Keratinocyte (primary cell): ENCODE measurements at regions not wholly inside any gene's neighbourhood (a gene's known extent, or its start where the extent isn't known, plus 50 kb on each side); places are given as distances from the start of the nearest gene placed in this dataset.

ENCODE experiments used
- DNase-seq: peaks from one replicate; pipeline ENCODE4 v3.0.0-alpha.2; 2011; ENCODE audit warnings: low read depth, missing footprints, low spot score
- FAIRE-seq: peaks from 2 replicates; lab custom pipeline; 2011; peaks lifted over from hg19 to GRCh38; lab: Jason Lieb, UNC
- H2AFZ ChIP-seq: 2 replicates; pipeline ENCODE4 v1.6.0; 2012; ENCODE audit warnings: low read length, control low read depth, inconsistent platforms; ENCODE audit not compliant: control insufficient read depth
- H3K27ac ChIP-seq: 2 replicates; pipeline ENCODE4 v1.5.1; 2011; ENCODE audit warnings: low read length; ENCODE audit not compliant: control insufficient read depth, insufficient read depth
- H3K27me3 ChIP-seq: 3 replicates; pipeline ENCODE4 v1.6.0; 2011; ENCODE audit warnings: low read length; ENCODE audit not compliant: control insufficient read depth, insufficient read depth; ENCODE audit errors: extremely low read depth
- H3K36me3 ChIP-seq, 2 experiments: 2 replicates in 1 of 2; 3 replicates in 1 of 2; pipeline ENCODE4 v1.5.1; 2011; ENCODE audit warnings: low read length in 2 of 2, mild to moderate bottlenecking in 1 of 2; ENCODE audit not compliant: control insufficient read depth in 2 of 2, insufficient read depth in 2 of 2; ENCODE audit errors: extremely low read depth in 1 of 2
- H3K4me1 ChIP-seq: 3 replicates; pipeline ENCODE4 v1.5.1; 2011; ENCODE audit warnings: low read length; ENCODE audit not compliant: control insufficient read depth, insufficient read depth; ENCODE audit errors: extremely low read depth
- H3K4me2 ChIP-seq: 3 replicates; pipeline ENCODE4 v1.6.0; 2011; ENCODE audit warnings: low read depth, low read length; ENCODE audit not compliant: control insufficient read depth, insufficient read depth; ENCODE audit errors: extremely low read depth
- H3K4me3 ChIP-seq, 3 experiments: fragments of 200-600 bp in 1 of 3; sonication (generic) in 1 of 3; 2 replicates in 2 of 3; 3 replicates in 1 of 3; pipeline ENCODE4 v1.5.1; 2011 to 2016; ENCODE audit warnings: low read length in 3 of 3, mild to moderate bottlenecking in 3 of 3, control low read depth in 2 of 3, inconsistent platforms in 1 of 3, low read depth in 1 of 3, mixed read lengths in 1 of 3, mixed run types in 1 of 3, moderate library complexity in 1 of 3; ENCODE audit not compliant: control insufficient read depth in 2 of 3, insufficient read depth in 2 of 3; ENCODE audit errors: extremely low read depth in 1 of 3
- H3K79me2 ChIP-seq: 2 replicates; pipeline ENCODE4 v1.6.0; 2012; ENCODE audit warnings: low read length; ENCODE audit not compliant: control insufficient read depth, insufficient read depth
- H3K9ac ChIP-seq: 3 replicates; pipeline ENCODE4 v1.6.0; 2011; ENCODE audit warnings: low read length; ENCODE audit not compliant: control insufficient read depth, insufficient read depth; ENCODE audit errors: extremely low read depth
- H3K9me1 ChIP-seq: 3 replicates; pipeline ENCODE4 v1.6.0; 2011; ENCODE audit warnings: low read length; ENCODE audit not compliant: control insufficient read depth, insufficient read depth; ENCODE audit errors: extremely low read depth
- H3K9me3 ChIP-seq: 2 replicates; pipeline ENCODE4 v1.5.1; 2012; ENCODE audit warnings: low read depth, low read length; ENCODE audit not compliant: control insufficient read depth
- H4K20me1 ChIP-seq: 3 replicates; pipeline ENCODE4 v1.6.0; 2011; ENCODE audit warnings: low read length; ENCODE audit not compliant: control insufficient read depth, insufficient read depth; ENCODE audit errors: extremely low read depth
- EZH2 ChIP-seq: IDR thresholded peaks from one replicate; pipeline ENCODE4 v1.6.1; 2012; ENCODE audit warnings: inconsistent platforms, mild to moderate bottlenecking, low read length, moderate library complexity
- dilution Hi-C: fragments of 300-500 bp; cut with MboI; formaldehyde crosslinking; loops from one replicate; pipeline ENCODE4 v1.7.0; 2020; ENCODE audit warnings: low sequenced_read_pairs; ENCODE audit not compliant: extremely low pct_ligation_motif_present
- TF ChIP-seq, protein P1 (sequence below), 3 experiments: IDR thresholded peaks in 1 of 3; conservative IDR thresholded peaks in 1 of 3; optimal IDR thresholded peaks in 1 of 3; 2 replicates in 2 of 3; 3 replicates in 1 of 3; pipeline versions ENCODE3 to v1.5.1; 2011; ENCODE audit warnings: low read length in 3 of 3, mild to moderate bottlenecking in 3 of 3, moderate library complexity in 2 of 3, control low read depth in 1 of 3, inconsistent platforms in 1 of 3; ENCODE audit not compliant: insufficient read depth in 2 of 3; ENCODE audit errors: extremely low read depth in 1 of 3

DNA sequence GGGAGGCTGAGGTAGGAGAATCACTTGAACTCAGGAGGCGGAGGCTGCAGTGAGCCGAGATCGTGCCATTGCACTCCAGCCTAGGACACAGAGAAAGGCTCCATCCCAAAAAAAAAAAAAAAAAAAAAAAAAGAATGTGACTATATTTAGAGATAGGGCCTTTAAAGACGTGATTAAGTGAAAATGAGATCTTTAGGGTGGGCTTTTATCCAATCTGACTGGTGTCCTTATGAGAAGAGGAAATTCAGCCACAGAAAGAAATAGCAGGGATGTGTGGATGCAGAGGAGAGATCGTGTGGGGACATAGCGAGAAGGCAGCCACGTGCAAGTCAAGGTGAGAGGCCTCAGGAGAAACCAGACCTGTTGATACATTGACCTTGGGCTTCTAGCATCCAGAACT is 69.9 kb upstream of the ACSL3 start:
- Histone ChIP-seq H3K4me3 (no peak overlapping the region), H3K9me3 (no peaks in the 10 kb centered on the region), H3K9me1 (no peaks in the 10 kb centered on the region), H3K4me1 (peaks cover 10% of the 10 kb centered on the region), H2AFZ (no peak overlapping the region), H4K20me1 (no peaks in the 10 kb centered on the region), H3K27ac (no peak overlapping the region), H3K4me2 (no peak overlapping the region), H3K79me2 (no peaks in the 10 kb centered on the region), H3K9ac (no peak overlapping the region), H3K36me3 (no peaks in the 10 kb centered on the region), H3K27me3 (no peaks in the 10 kb centered on the region)
- dilution Hi-C loops: no loop called here
- DNase-seq: no peak
- TF ChIP-seq EZH2: no peak
- TF ChIP-seq, protein P1, sequence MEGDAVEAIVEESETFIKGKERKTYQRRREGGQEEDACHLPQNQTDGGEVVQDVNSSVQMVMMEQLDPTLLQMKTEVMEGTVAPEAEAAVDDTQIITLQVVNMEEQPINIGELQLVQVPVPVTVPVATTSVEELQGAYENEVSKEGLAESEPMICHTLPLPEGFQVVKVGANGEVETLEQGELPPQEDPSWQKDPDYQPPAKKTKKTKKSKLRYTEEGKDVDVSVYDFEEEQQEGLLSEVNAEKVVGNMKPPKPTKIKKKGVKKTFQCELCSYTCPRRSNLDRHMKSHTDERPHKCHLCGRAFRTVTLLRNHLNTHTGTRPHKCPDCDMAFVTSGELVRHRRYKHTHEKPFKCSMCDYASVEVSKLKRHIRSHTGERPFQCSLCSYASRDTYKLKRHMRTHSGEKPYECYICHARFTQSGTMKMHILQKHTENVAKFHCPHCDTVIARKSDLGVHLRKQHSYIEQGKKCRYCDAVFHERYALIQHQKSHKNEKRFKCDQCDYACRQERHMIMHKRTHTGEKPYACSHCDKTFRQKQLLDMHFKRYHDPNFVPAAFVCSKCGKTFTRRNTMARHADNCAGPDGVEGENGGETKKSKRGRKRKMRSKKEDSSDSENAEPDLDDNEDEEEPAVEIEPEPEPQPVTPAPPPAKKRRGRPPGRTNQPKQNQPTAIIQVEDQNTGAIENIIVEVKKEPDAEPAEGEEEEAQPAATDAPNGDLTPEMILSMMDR (optimal IDR thresholded peaks at IDR 0.05 in 1 of 3, IDR thresholded peaks at IDR 0.05 in 1 of 3, conservative IDR thresholded peaks at IDR 0.05 in 1 of 3; ENCODE audit: extremely low read depth in 1 of 3, insufficient read depth in 2 of 3, low read length in 3 of 3): no peak
- FAIRE-seq: no peak

DNA sequence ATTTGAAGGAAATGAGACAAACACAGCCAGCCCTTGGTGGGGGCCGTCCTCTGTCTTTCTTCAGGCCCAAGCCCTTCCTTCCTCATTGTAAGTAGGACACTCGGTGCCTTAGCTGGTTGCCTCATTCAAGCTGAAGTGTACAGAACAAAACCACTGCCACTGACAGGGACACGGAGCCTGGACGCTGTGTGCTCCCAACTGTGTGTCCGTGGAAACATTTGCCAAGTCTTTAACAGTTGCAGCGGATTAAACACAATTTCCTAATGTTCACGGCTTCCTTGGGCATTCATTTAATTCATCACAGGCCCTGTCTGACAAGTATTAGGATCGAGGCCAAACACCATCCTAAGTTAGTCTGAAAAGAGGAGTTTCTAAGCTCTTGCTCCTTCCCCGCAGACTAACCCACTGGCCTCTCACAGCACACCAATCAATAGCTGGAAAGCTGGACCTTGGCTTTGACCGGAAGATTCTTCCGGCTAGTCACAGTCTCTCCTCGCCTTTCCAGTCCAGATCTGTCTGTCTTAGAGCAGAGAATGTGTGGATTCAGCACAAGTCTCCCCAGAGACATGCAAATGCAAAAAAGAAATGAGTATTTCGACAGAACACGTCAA is 68.7 kb upstream of the ACSL3 start:
- dilution Hi-C loops: no loop called here
- no peak overlapping the region for H3K27ac ChIP-seq
- H3K4me1 ChIP-seq: peaks cover 10% of the 10 kb centered on the region
- H4K20me1 ChIP-seq: no peaks in the 10 kb centered on the region
- FAIRE-seq (no peak), DNase-seq (no peak)
- no peak overlapping the region for H3K9ac ChIP-seq
- H3K27me3 ChIP-seq: no peaks in the 10 kb centered on the region
- TF ChIP-seq, protein P1 (optimal IDR thresholded peaks at IDR 0.05 in 1 of 3, IDR thresholded peaks at IDR 0.05 in 1 of 3, conservative IDR thresholded peaks at IDR 0.05 in 1 of 3; ENCODE audit: extremely low read depth in 1 of 3, insufficient read depth in 2 of 3, low read length in 3 of 3): no peak
- no peak for TF ChIP-seq EZH2
- no peaks in the 10 kb centered on the region for H3K9me3 ChIP-seq
- no peak overlapping the region for H3K4me3 ChIP-seq
- H3K36me3 ChIP-seq: no peaks in the 10 kb centered on the region
- H3K4me2 ChIP-seq: no peak overlapping the region
- no peaks in the 10 kb centered on the region for H3K79me2 ChIP-seq
- H2AFZ ChIP-seq: no peak overlapping the region
- no peaks in the 10 kb centered on the region for H3K9me1 ChIP-seq
